ENCODE measurements at regions not wholly inside any gene's neighbourhood (a gene's known extent, or its start where the extent isn't known, plus 50 kb on each side); places are given as distances from the start of the nearest gene placed in this dataset.

GRCh38 chr2:44839370-44839769 lies 102.1 kb upstream of the SIX3 start (continued):
- TF ChIP-seq, protein P1, sequence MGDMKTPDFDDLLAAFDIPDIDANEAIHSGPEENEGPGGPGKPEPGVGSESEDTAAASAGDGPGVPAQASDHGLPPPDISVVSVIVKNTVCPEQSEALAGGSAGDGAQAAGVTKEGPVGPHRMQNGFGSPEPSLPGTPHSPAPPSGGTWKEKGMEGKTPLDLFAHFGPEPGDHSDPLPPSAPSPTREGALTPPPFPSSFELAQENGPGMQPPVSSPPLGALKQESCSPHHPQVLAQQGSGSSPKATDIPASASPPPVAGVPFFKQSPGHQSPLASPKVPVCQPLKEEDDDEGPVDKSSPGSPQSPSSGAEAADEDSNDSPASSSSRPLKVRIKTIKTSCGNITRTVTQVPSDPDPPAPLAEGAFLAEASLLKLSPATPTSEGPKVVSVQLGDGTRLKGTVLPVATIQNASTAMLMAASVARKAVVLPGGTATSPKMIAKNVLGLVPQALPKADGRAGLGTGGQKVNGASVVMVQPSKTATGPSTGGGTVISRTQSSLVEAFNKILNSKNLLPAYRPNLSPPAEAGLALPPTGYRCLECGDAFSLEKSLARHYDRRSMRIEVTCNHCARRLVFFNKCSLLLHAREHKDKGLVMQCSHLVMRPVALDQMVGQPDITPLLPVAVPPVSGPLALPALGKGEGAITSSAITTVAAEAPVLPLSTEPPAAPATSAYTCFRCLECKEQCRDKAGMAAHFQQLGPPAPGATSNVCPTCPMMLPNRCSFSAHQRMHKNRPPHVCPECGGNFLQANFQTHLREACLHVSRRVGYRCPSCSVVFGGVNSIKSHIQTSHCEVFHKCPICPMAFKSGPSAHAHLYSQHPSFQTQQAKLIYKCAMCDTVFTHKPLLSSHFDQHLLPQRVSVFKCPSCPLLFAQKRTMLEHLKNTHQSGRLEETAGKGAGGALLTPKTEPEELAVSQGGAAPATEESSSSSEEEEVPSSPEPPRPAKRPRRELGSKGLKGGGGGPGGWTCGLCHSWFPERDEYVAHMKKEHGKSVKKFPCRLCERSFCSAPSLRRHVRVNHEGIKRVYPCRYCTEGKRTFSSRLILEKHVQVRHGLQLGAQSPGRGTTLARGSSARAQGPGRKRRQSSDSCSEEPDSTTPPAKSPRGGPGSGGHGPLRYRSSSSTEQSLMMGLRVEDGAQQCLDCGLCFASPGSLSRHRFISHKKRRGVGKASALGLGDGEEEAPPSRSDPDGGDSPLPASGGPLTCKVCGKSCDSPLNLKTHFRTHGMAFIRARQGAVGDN (IDR thresholded peaks at IDR 0.05), result no peak
- TF ChIP-seq RCOR1 (conservative IDR thresholded peaks at IDR 0.05; ENCODE audit: low read depth, low read length) (no peak), POU2F2 (IDR thresholded peaks at IDR 0.05; ENCODE audit: borderline replicate concordance, low read depth, low read length) (no peak)

DNA sequence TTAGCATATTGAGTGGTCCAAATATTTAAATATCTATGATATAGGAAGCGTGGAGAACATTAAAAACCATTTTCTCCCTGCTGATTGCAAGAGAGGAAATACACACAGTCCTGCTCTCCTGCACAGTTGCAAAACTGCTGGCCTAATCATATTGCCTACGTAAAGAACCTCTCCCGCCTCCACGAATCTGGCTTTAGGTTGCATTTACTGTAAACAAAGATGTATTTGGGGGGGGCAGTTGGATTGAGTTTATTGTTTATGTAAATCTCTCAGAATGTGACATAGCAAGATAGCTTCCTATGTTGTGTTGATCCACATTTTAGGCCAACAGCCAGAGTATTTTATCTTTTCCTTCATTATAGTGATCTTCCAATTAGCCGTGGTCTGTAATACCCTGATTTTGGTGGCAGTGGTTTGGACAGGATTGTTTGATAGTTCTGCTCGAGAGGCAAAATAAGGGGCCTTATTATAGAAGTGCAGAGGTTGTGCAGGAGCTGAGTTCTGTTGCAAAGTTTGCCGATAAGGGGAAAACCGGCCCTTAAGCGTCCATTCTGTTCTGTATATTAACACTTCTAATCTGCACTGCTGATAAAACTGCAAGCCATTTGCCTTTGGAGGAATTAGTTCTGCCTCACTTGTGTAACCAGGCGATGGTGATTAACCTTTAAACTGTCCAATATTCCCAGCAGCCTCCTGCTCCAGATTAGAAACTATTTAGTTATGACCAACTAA lies 101.6 kb upstream of the SIX3 start:
- Histone ChIP-seq H3K27me3 (replicated peaks in 1 of 2; ENCODE audit: control insufficient read depth in 2 of 2, insufficient read depth in 2 of 2, low read length in 1 of 2) (no peaks in the 10 kb centered on the region), H3K9me3 (replicated peaks; ENCODE audit: control insufficient read depth, insufficient read depth, low read length) (no peaks in the 10 kb centered on the region; the same call in 2 of the 3 replicates), H3K9ac (ENCODE audit: control insufficient read depth, insufficient read depth, low read length) (no peak overlapping the region), H4K20me1 (ENCODE audit: control insufficient read depth, insufficient read depth) (no peaks in the 10 kb centered on the region), H3K36me3 (ENCODE audit: control insufficient read depth in 2 of 2, insufficient read depth in 2 of 2, low read length in 1 of 2) (no peaks in the 10 kb centered on the region), H3K4me2 (ENCODE audit: control insufficient read depth, insufficient read depth) (no peak overlapping the region), H3K4me3 (no peak overlapping the region), H3K79me2 (ENCODE audit: control insufficient read depth, insufficient read depth, low read length) (no peaks in the 10 kb centered on the region), H3K27ac (ENCODE audit: control insufficient read depth, insufficient read depth) (no peak overlapping the region), H2AFZ (ENCODE audit: control insufficient read depth, low read depth, low read length) (no peak overlapping the region), H3K4me1 (ENCODE audit: control insufficient read depth, insufficient read depth, low read length) (peaks cover 15% of the 10 kb centered on the region)
- POLR2A ChIA-PET, result no interaction called here
- RAD21 ChIA-PET (ENCODE audit: unreplicated experiment), result no interaction called here
- BruUV-seq (replicated peaks), result no TSS peak
- no peak for FAIRE-seq
- CTCF ChIA-PET, result interaction anchor here (0.7 to 1.0 kb wide), 3 partner anchors 58 to 360 kb away, joined by 3 read pairs; no protein-coding TSS in a partner anchor
- in situ Hi-C loops (cut with MboI) (no loop called here), intact Hi-C loops (cut with micrococcal nuclease; ENCODE audit: unreplicated experiment) (loop anchor here (10.0 kb wide), 1 partner anchor 265 kb away; no protein-coding TSS in a partner anchor)
- ATAC-seq, result no peak
- SMC1A ChIA-PET (ENCODE audit: uncharacterized antibody, unreplicated experiment), result no interaction called here
- 65% methylated on average over 10 of the region's 10 CpGs for WGBS (ENCODE audit: insufficient coverage, insufficient replicate concordance, low lambda C conversion rate, missing lambda C conversion rate)
- no peak for DNase-seq (ENCODE audit: low read depth, low spot score)
- no peak for TF ChIP-seq DPF2 (IDR thresholded peaks at IDR 0.05)
- no peak for TF ChIP-seq FOXM1 (IDR thresholded peaks at IDR 0.05; ENCODE audit: low read depth, low read length)
- TF ChIP-seq, protein P2, sequence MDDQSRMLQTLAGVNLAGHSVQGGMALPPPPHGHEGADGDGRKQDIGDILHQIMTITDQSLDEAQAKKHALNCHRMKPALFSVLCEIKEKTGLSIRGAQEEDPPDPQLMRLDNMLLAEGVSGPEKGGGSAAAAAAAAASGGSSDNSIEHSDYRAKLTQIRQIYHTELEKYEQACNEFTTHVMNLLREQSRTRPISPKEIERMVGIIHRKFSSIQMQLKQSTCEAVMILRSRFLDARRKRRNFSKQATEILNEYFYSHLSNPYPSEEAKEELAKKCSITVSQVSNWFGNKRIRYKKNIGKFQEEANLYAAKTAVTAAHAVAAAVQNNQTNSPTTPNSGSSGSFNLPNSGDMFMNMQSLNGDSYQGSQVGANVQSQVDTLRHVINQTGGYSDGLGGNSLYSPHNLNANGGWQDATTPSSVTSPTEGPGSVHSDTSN (IDR thresholded peaks at IDR 0.05; ENCODE audit: insufficient replicate concordance, low read depth, low read length), result no peak
- no peak for TF ChIP-seq KAT2A (conservative IDR thresholded peaks at IDR 0.05; ENCODE audit: control insufficient read depth, low read depth, low read length)
- TF ChIP-seq RAD21 (IDR thresholded peaks at IDR 0.05; ENCODE audit: insufficient read depth, low read depth, low read length), result no peak
- TF ChIP-seq LARP7 (IDR thresholded peaks at IDR 0.05), result no peak
- no peak for TF ChIP-seq MTA3 (IDR thresholded peaks at IDR 0.05; ENCODE audit: borderline replicate concordance, low read length)
- TF ChIP-seq CREM (IDR thresholded peaks at IDR 0.05; ENCODE audit: low read depth), result no peak
- no peak for TF ChIP-seq SPI1 (IDR thresholded peaks at IDR 0.05; ENCODE audit: borderline replicate concordance, insufficient read depth, low read depth, low read length)
- TF ChIP-seq JUNB (IDR thresholded peaks at IDR 0.05), result no peak
- TF ChIP-seq CTCF (IDR thresholded peaks at IDR 0.05 in 2 of 3, conservative IDR thresholded peaks at IDR 0.05 in 1 of 3; ENCODE audit: control insufficient read depth in 2 of 3, extremely low read depth in 1 of 3, insufficient read depth in 1 of 3, low read depth in 3 of 3, low read length in 3 of 3), result no peak
- TF ChIP-seq POLR2AphosphoS5 (IDR thresholded peaks at IDR 0.05; ENCODE audit: low read length), result no peak
- no peak for TF ChIP-seq NR2C2 (IDR thresholded peaks at IDR 0.05; ENCODE audit: borderline replicate concordance, control insufficient read depth, insufficient read length, low read depth)

Data from GM12878 (cell line).